Loucy (cell line): ENCODE measurements at regions not wholly inside any gene's neighbourhood (a gene's known extent, or its start where the extent isn't known, plus 50 kb on each side); places are given as distances from the start of the nearest gene placed in this dataset.
A peak's percentile ranks its signal among the peaks of the same experiment; 100 is the strongest.

Source experiments
- H2AFZ ChIP-seq: fragments of 200-600 bp; sonication (generic); 2 replicates; pipeline ENCODE4 v1.6.0; 2016; ENCODE audit warnings: antibody characterized with exemption, mild to moderate bottlenecking, low read length, moderate library complexity
- H3F3A ChIP-seq: fragments of 200-600 bp; 2 replicates; pipeline ENCODE4 v1.6.0; 2016; ENCODE audit warnings: antibody characterized with exemption, low read depth, mild to moderate bottlenecking
- H3K27me3 ChIP-seq: fragments of 200-600 bp; sonication (generic); 2 replicates; pipeline ENCODE4 v1.6.1; 2014; ENCODE audit warnings: low read length, mild to moderate bottlenecking; ENCODE audit not compliant: insufficient read depth, poor library complexity, severe bottlenecking
- H3K36me3 ChIP-seq: fragments of 200-600 bp; sonication (generic); 2 replicates; pipeline ENCODE4 v1.6.1; 2016; ENCODE audit warnings: low read length; ENCODE audit not compliant: insufficient read depth
- H3K4me1 ChIP-seq: fragments of 200-600 bp; sonication (generic); 2 replicates; pipeline ENCODE4 v1.5.1; 2014; ENCODE audit warnings: low read length, mild to moderate bottlenecking; ENCODE audit not compliant: insufficient read depth, poor library complexity, severe bottlenecking
- H3K4me2 ChIP-seq: fragments of 200-600 bp; sonication (generic); 2 replicates; pipeline ENCODE4 v1.6.0; 2014; ENCODE audit warnings: antibody characterized with exemption, low read length, low read depth, mild to moderate bottlenecking; ENCODE audit not compliant: poor library complexity, severe bottlenecking
- H3K4me3 ChIP-seq: fragments of 200-600 bp; sonication (generic); 2 replicates; pipeline ENCODE4 v1.5.1; 2014; ENCODE audit warnings: low read length, mild to moderate bottlenecking, mixed read lengths; ENCODE audit not compliant: poor library complexity, severe bottlenecking
- H3K79me2 ChIP-seq: fragments of 200-600 bp; sonication (generic); 2 replicates; pipeline ENCODE4 v1.6.1; 2014; ENCODE audit warnings: low read length; ENCODE audit not compliant: insufficient read depth
- H3K9ac ChIP-seq: fragments of 200-600 bp; sonication (generic); 2 replicates; pipeline ENCODE4 v1.6.0; 2014; ENCODE audit warnings: mild to moderate bottlenecking, low read depth, low read length, moderate library complexity; ENCODE audit not compliant: poor library complexity, severe bottlenecking
- H3K9me2 ChIP-seq: fragments of 200-600 bp; sonication (generic); replicated peaks from 2 replicates; pipeline ENCODE4 v1.6.1; 2016; ENCODE audit warnings: low read depth, low read length, mixed read lengths
- H3K9me3 ChIP-seq: fragments of 200-600 bp; sonication (generic); 2 replicates; pipeline ENCODE4 v1.6.1; 2014; ENCODE audit warnings: mild to moderate bottlenecking, antibody characterized with exemption, low read length, low read depth; ENCODE audit not compliant: insufficient read depth
- H4K20me1 ChIP-seq: fragments of 200-600 bp; sonication (generic); 2 replicates; pipeline ENCODE4 v1.6.0; 2014; ENCODE audit warnings: antibody characterized with exemption, low read length, mild to moderate bottlenecking; ENCODE audit not compliant: insufficient read depth, poor library complexity, severe bottlenecking
- CTCF ChIP-seq: fragments of 200-600 bp; sonication (generic); conservative IDR thresholded peaks from 2 replicates; pipeline ENCODE4 v1.5.1; 2014; ENCODE audit warnings: mild to moderate bottlenecking, antibody characterized with exemption, low read length
- EZH2phosphoT487 ChIP-seq: fragments of 200-600 bp; IDR thresholded peaks from 2 replicates; pipeline ENCODE4 v1.6.1; 2018; ENCODE audit warnings: antibody characterized with exemption, mild to moderate bottlenecking, moderate library complexity, borderline replicate concordance

- Histone ChIP-seq H4K20me1 (no peaks in the 10 kb centered on the region), H3K4me2 (no peak overlapping the region), H2AFZ (no peak overlapping the region), H3K4me3 (no peak overlapping the region), H3K9ac (no peak overlapping the region), H3K9me3 (no peaks in the 10 kb centered on the region), H3K9me2 (no peaks in the 10 kb centered on the region), H3K36me3 (no peaks in the 10 kb centered on the region), H3F3A (no peaks in the 10 kb centered on the region), H3K79me2 (no peaks in the 10 kb centered on the region), H3K4me1 (no peaks in the 10 kb centered on the region), H3K27me3 (no peaks in the 10 kb centered on the region)
- TF ChIP-seq CTCF (no peak), EZH2phosphoT487 (no peak)
Measured at GRCh38 chr5:106127341-106127781, 1543.4 kb downstream of the EFNA5 start.

- H3K27me3 ChIP-seq: no peaks in the 10 kb centered on the region
- TF ChIP-seq CTCF (peak; percentile 71), EZH2phosphoT487 (no peak)
- H3F3A ChIP-seq: no peaks in the 10 kb centered on the region
- H3K9ac ChIP-seq: no peak overlapping the region
- H3K9me2 ChIP-seq: no peaks in the 10 kb centered on the region
- H3K4me2 ChIP-seq: no peak overlapping the region
- no peak overlapping the region for H2AFZ ChIP-seq
- H3K9me3 ChIP-seq: no peaks in the 10 kb centered on the region
- no peak overlapping the region for H3K4me3 ChIP-seq
- H3K36me3 ChIP-seq: no peaks in the 10 kb centered on the region
- H4K20me1 ChIP-seq: no peaks in the 10 kb centered on the region
- no peaks in the 10 kb centered on the region for H3K79me2 ChIP-seq
- H3K4me1 ChIP-seq: no peaks in the 10 kb centered on the region
Measured at GRCh38 chr5:106121972-106122605, 1548.6 kb downstream of the EFNA5 start.

GRCh38 chr5:106116682-106117081 is 1554.1 kb downstream of the EFNA5 start:
- H3K9ac ChIP-seq: no peak overlapping the region
- no peak overlapping the region for H3K4me2 ChIP-seq

More at GRCh38 chr5:106116682-106117081, 1554.1 kb downstream of the EFNA5 start:
- Histone ChIP-seq H3K27me3 (no peaks in the 10 kb centered on the region), H3K4me3 (no peak overlapping the region), H3K36me3 (no peaks in the 10 kb centered on the region), H4K20me1 (no peaks in the 10 kb centered on the region), H2AFZ (no peak overlapping the region), H3K79me2 (no peaks in the 10 kb centered on the region), H3K4me1 (no peaks in the 10 kb centered on the region), H3K9me3 (no peaks in the 10 kb centered on the region), H3K9me2 (no peaks in the 10 kb centered on the region), H3F3A (no peaks in the 10 kb centered on the region)
- TF ChIP-seq CTCF (no peak), EZH2phosphoT487 (no peak)
